SK-N-SH (cell line): ENCODE measurements at regions not wholly inside any gene's neighbourhood (a gene's known extent, or its start where the extent isn't known, plus 50 kb on each side); places are given as distances from the start of the nearest gene placed in this dataset.

Experiments used
- CTCF ChIA-PET: fragments of 300-600, 350-600 bp; formaldehyde crosslinking; extraction: SDS; loops from one replicate; lab custom pipeline; 2021; lab: Yijun Ruan, JAX
- POLR2A ChIA-PET: fragments of 350-600 bp; sonication (Branson Sonifier 250); formaldehyde crosslinking; extraction: SDS; loops from one replicate; lab custom pipeline; 2020; ENCODE audit warnings: antibody characterized with exemption, inconsistent platforms; lab: Yijun Ruan, JAX
- DNase-seq: peaks from one replicate; pipeline ENCODE4 v3.0.0; 2012
- H2AFZ ChIP-seq: fragments of 200-600 bp; sonication (generic); 2 replicates; pipeline ENCODE4 v1.8.1; 2016; ENCODE audit warnings: antibody characterized with exemption, mild to moderate bottlenecking, low read depth
- H3F3A ChIP-seq: fragments of 200-600 bp; sonication (generic); replicated peaks from 2 replicates; pipeline ENCODE3; 2016; ENCODE audit warnings: antibody characterized with exemption, mild to moderate bottlenecking; ENCODE audit not compliant: insufficient read depth
- H3K27ac ChIP-seq, 2 experiments: fragments of 200-500 bp in 1 of 2; fragments of 200-600 bp in 1 of 2; sonication (Bioruptor generic) in 1 of 2; sonication (generic), shearing (Covaris generic) in 1 of 2; 2 replicates each; pipeline versions ENCODE4 v1.5.1 to v1.6.1; 2014 to 2016; ENCODE audit warnings: low read depth in 2 of 2, inconsistent platforms in 1 of 2, low read length in 1 of 2, mild to moderate bottlenecking in 1 of 2, mixed read lengths in 1 of 2
- H3K27me3 ChIP-seq: fragments of 200-600 bp; sonication (generic), shearing (Covaris generic); 2 replicates; pipeline ENCODE4 v1.6.1; 2016; ENCODE audit warnings: mixed run types; ENCODE audit not compliant: insufficient read depth
- H3K36me3 ChIP-seq, 2 experiments: fragments of 200-500 bp in 1 of 2; fragments of 200-600 bp in 1 of 2; sonication (Bioruptor generic) in 1 of 2; sonication (generic) in 1 of 2; replicated peaks in 1 of 2; 2 replicates each; pipeline versions ENCODE3 to v1.5.1; 2014 to 2016; ENCODE audit warnings: low read length in 1 of 2, mild to moderate bottlenecking in 1 of 2; ENCODE audit not compliant: insufficient read depth in 2 of 2, control insufficient read depth in 1 of 2
- H3K4me1 ChIP-seq, 2 experiments: fragments of 200-500 bp in 1 of 2; fragments of 200-600 bp in 1 of 2; sonication (Bioruptor generic) in 1 of 2; sonication (generic), shearing (Covaris generic) in 1 of 2; 2 replicates each; pipeline versions ENCODE4 v1.5.1 to v1.6.1; 2014 to 2016; ENCODE audit warnings: low read depth in 1 of 2, low read length in 1 of 2, mixed run types in 1 of 2; ENCODE audit not compliant: insufficient read depth in 2 of 2, control insufficient read depth in 1 of 2
- H3K4me2 ChIP-seq: fragments of 200-600 bp; sonication (generic), shearing (Covaris generic); 2 replicates; pipeline ENCODE4 v1.6.1; 2017; ENCODE audit warnings: mixed run types
- H3K4me3 ChIP-seq, 2 experiments: fragments of 200-500 bp in 1 of 2; fragments of 200-600 bp in 1 of 2; sonication (Bioruptor generic) in 1 of 2; sonication (generic), shearing (Covaris generic) in 1 of 2; 2 replicates each; pipeline versions ENCODE4 v1.5.1 to v1.8.1; 2014 to 2016; ENCODE audit warnings: low read depth in 2 of 2, inconsistent platforms in 1 of 2, low read length in 1 of 2, mild to moderate bottlenecking in 1 of 2, mixed read lengths in 1 of 2, moderate library complexity in 1 of 2
- H3K79me2 ChIP-seq: fragments of 200-600 bp; sonication (generic); 2 replicates; pipeline ENCODE4 v1.8.1; 2017; ENCODE audit warnings: mild to moderate bottlenecking; ENCODE audit not compliant: insufficient read depth
- H3K9ac ChIP-seq: fragments of 200-600 bp; sonication (generic); 2 replicates; pipeline ENCODE4 v1.6.1; 2017; ENCODE audit warnings: mixed run types
- H3K9me2 ChIP-seq: fragments of 200-600 bp; sonication (generic); 2 replicates; pipeline ENCODE4 v1.6.1; 2017; ENCODE audit warnings: mixed run types
- H3K9me3 ChIP-seq: fragments of 200-600 bp; sonication (generic); 2 replicates; pipeline ENCODE4 v1.6.1; 2017; ENCODE audit warnings: mixed run types, mild to moderate bottlenecking, moderate library complexity
- H4K20me1 ChIP-seq: fragments of 200-600 bp; sonication (generic); 2 replicates; pipeline ENCODE4 v1.6.1; 2017; ENCODE audit warnings: mild to moderate bottlenecking, mixed run types; ENCODE audit not compliant: insufficient read depth
- CTCF ChIP-seq: fragments of 200-600 bp; sonication (generic); IDR thresholded peaks from 2 replicates; pipeline ENCODE4 v1.6.1; 2017; ENCODE audit warnings: antibody characterized with exemption, mild to moderate bottlenecking, moderate library complexity
- EZH2phosphoT487 ChIP-seq: fragments of 200-600 bp; sonication (generic); IDR thresholded peaks from 2 replicates; pipeline ENCODE4 v1.6.1; 2017; ENCODE audit warnings: low read depth, mixed run types, mild to moderate bottlenecking, antibody characterized with exemption, moderate library complexity, borderline replicate concordance
- GABPA ChIP-seq: IDR thresholded peaks from 2 replicates; pipeline ENCODE4 v1.4.0; 2012; ENCODE audit warnings: low read depth, mild to moderate bottlenecking
- GATA2 ChIP-seq: sonication (generic); formaldehyde crosslinking; IDR thresholded peaks from 2 replicates; pipeline ENCODE4 v1.5.0; 2020; ENCODE audit warnings: mild to moderate bottlenecking, missing genetic modification reagents
- IRF3 ChIP-seq: fragments of 150-350 bp; IDR thresholded peaks from 2 replicates; pipeline ENCODE4 v1.6.1; 2016; ENCODE audit warnings: mild to moderate bottlenecking, low read depth, low read length
- JUND ChIP-seq: IDR thresholded peaks from 2 replicates; pipeline ENCODE4 v1.4.0; 2012
- NFIC ChIP-seq: IDR thresholded peaks from 2 replicates; pipeline ENCODE4 v1.4.0; 2012; ENCODE audit warnings: borderline replicate concordance
- NRF1 ChIP-seq: IDR thresholded peaks from 2 replicates; pipeline ENCODE4 v1.6.1; 2012; ENCODE audit warnings: low read depth, mild to moderate bottlenecking, low read length
- POLR2AphosphoS5 ChIP-seq: IDR thresholded peaks from 2 replicates; pipeline ENCODE4 v1.6.1; 2012; ENCODE audit warnings: low read depth, low read length
- RAD21 ChIP-seq: IDR thresholded peaks from 2 replicates; pipeline ENCODE4 v1.6.1; 2012; ENCODE audit warnings: mild to moderate bottlenecking, low read length
- REST ChIP-seq: IDR thresholded peaks from 2 replicates; pipeline ENCODE4 v1.6.1; 2012; ENCODE audit warnings: mild to moderate bottlenecking, low read depth, low read length, moderate library complexity
- TAF1 ChIP-seq: IDR thresholded peaks from 2 replicates; pipeline ENCODE4 v1.6.1; 2012; ENCODE audit warnings: low read depth, mild to moderate bottlenecking, low read length, moderate library complexity, borderline replicate concordance
- USF1 ChIP-seq: IDR thresholded peaks from 2 replicates; pipeline ENCODE4 v1.4.0; 2012; ENCODE audit warnings: low read depth, borderline replicate concordance
- USF2 ChIP-seq: fragments of 150-350 bp; IDR thresholded peaks from 2 replicates; pipeline ENCODE4 v1.6.1; 2017; ENCODE audit warnings: antibody characterized with exemption, low read length, low read depth, borderline replicate concordance
- YY1 ChIP-seq: IDR thresholded peaks from 2 replicates; pipeline ENCODE4 v1.4.0; 2012; ENCODE audit warnings: low read depth, mild to moderate bottlenecking
- WGBS: methylation state at CpG from one replicate; pipeline ENCODE4 v1.1.6; 2017; ENCODE audit warnings: low lambda C conversion rate; 5-methylcytosine and 5-hydroxymethylcytosine counted together

GRCh38 chr2:14417551-14417950 lies 215.0 kb upstream of the LRATD1 start:
- Histone ChIP-seq H3K27ac (no peak overlapping the region), H3F3A (no peaks in the 10 kb centered on the region), H3K4me1 (no peaks in the 10 kb centered on the region), H3K79me2 (no peaks in the 10 kb centered on the region), H4K20me1 (no peaks in the 10 kb centered on the region), H3K9ac (no peak overlapping the region), H3K36me3 (no peaks in the 10 kb centered on the region), H2AFZ (no peak overlapping the region), H3K9me2 (no peaks in the 10 kb centered on the region), H3K9me3 (no peaks in the 10 kb centered on the region), H3K27me3 (no peaks in the 10 kb centered on the region), H3K4me2 (no peak overlapping the region), H3K4me3 (no peak overlapping the region)
- 34% methylated on average over 4 of the region's 4 CpGs for WGBS
- no peak for TF ChIP-seq CTCF
- TF ChIP-seq JUND = no peak
- no peak for TF ChIP-seq REST
- no peak for TF ChIP-seq GATA2 (CRISPR knock-in tag)
- TF ChIP-seq RAD21 = no peak
- TF ChIP-seq IRF3 = no peak
- no peak for TF ChIP-seq EZH2phosphoT487
- no peak for TF ChIP-seq TAF1
- no peak for TF ChIP-seq USF2
- TF ChIP-seq YY1 = no peak
- no peak for TF ChIP-seq POLR2AphosphoS5
- no peak for TF ChIP-seq NFIC
- TF ChIP-seq USF1 = no peak
- TF ChIP-seq NRF1 = no peak
- no peak for TF ChIP-seq GABPA
- DNase-seq = no peak
- POLR2A ChIA-PET = no interaction called here
- CTCF ChIA-PET = no interaction called here
